HepG2 (cell line): ENCODE measurements at regions not wholly inside any gene's neighbourhood (a gene's known extent, or its start where the extent isn't known, plus 50 kb on each side); places are given as distances from the start of the nearest gene placed in this dataset.

ENCODE experiments used
- AGO1 ChIP-seq: fragments of 200-400 bp; formaldehyde crosslinking; IDR thresholded peaks from 2 replicates; pipeline ENCODE4 v1.6.1; 2017; ENCODE audit warnings: mild to moderate bottlenecking, low read depth, low read length, moderate library complexity; ENCODE audit not compliant: poor library complexity, severe bottlenecking
- FLYWCH1 ChIP-seq: sonication (generic); formaldehyde crosslinking; IDR thresholded peaks from 2 replicates; pipeline ENCODE4 v1.8.1; 2023; ENCODE audit warnings: mild to moderate bottlenecking, missing genetic modification reagents
- FOXO1 ChIP-seq: sonication (generic); formaldehyde crosslinking; IDR thresholded peaks from 2 replicates; pipeline ENCODE4 v1.4.0; 2020; ENCODE audit warnings: missing genetic modification reagents
- HNF1B ChIP-seq: sonication (generic); formaldehyde crosslinking; IDR thresholded peaks from 2 replicates; pipeline ENCODE4 v1.5.1; 2020; ENCODE audit warnings: mild to moderate bottlenecking, moderate library complexity, missing genetic modification reagents
- IKZF5 ChIP-seq: IDR thresholded peaks from 2 replicates; pipeline ENCODE4 v1.6.1; 2018; ENCODE audit warnings: missing genetic modification reagents, mild to moderate bottlenecking, missing compliant biosample characterization
- KAT7 ChIP-seq: IDR thresholded peaks from 2 replicates; pipeline ENCODE4 v1.6.1; 2018; ENCODE audit warnings: borderline replicate concordance, missing compliant biosample characterization
- KIAA2018 ChIP-seq: sonication (generic); formaldehyde crosslinking; IDR thresholded peaks from 2 replicates; pipeline ENCODE4 v1.5.0; 2020; ENCODE audit warnings: mild to moderate bottlenecking, missing genetic modification reagents, borderline replicate concordance
- MZF1 ChIP-seq: sonication (generic); formaldehyde crosslinking; IDR thresholded peaks from 2 replicates; pipeline ENCODE4 v1.8.1; 2023; ENCODE audit warnings: mild to moderate bottlenecking, missing genetic modification reagents, borderline replicate concordance
- PAWR ChIP-seq: sonication (generic); formaldehyde crosslinking; IDR thresholded peaks from 2 replicates; pipeline ENCODE4 v1.4.0; 2020; ENCODE audit warnings: missing genetic modification reagents, mild to moderate bottlenecking, borderline replicate concordance
- SMAD1 ChIP-seq: sonication (generic); formaldehyde crosslinking; IDR thresholded peaks from 2 replicates; pipeline ENCODE4 v1.4.0; 2020; ENCODE audit warnings: missing genetic modification reagents, low read depth, mild to moderate bottlenecking, borderline replicate concordance
- ZNF225 ChIP-seq: sonication (generic); formaldehyde crosslinking; IDR thresholded peaks from 2 replicates; pipeline ENCODE4 v1.4.0; 2020; ENCODE audit warnings: mild to moderate bottlenecking, missing genetic modification reagents
- ZNF251 ChIP-seq: sonication (generic); formaldehyde crosslinking; IDR thresholded peaks from 2 replicates; pipeline ENCODE4 v1.9.0; 2021; ENCODE audit warnings: mild to moderate bottlenecking, missing genetic modification reagents
- ZNF292 ChIP-seq: sonication (generic); formaldehyde crosslinking; IDR thresholded peaks from 2 replicates; pipeline ENCODE4 v1.8.1; 2022; ENCODE audit warnings: mild to moderate bottlenecking, low read depth, missing genetic modification reagents, borderline replicate concordance
- ZNF350 ChIP-seq: sonication (generic); formaldehyde crosslinking; IDR thresholded peaks from 2 replicates; pipeline ENCODE4 v1.4.0; 2020; ENCODE audit warnings: mild to moderate bottlenecking, low read depth, missing genetic modification reagents, borderline replicate concordance

GRCh38 chr16:81181013-81181720, 57.3 kb upstream of the BCO1 start (continued):
- no peak for TF ChIP-seq KIAA2018 (CRISPR knock-in tag)
- peak; percentile 24; the same call in 1 of the 2 replicates for TF ChIP-seq ZNF292 (CRISPR knock-in tag)
- TF ChIP-seq ZNF350 (CRISPR knock-in tag), result no peak; the same call in 1 of the 2 replicates
- TF ChIP-seq IKZF5 (CRISPR knock-in tag), result peak; percentile 52; the same call in 1 of the 2 replicates
- TF ChIP-seq AGO1, result no peak
- TF ChIP-seq ZNF225, result no peak
- TF ChIP-seq PAWR (CRISPR knock-in tag), result no peak
- no peak for TF ChIP-seq SMAD1
- no peak for TF ChIP-seq FLYWCH1
- TF ChIP-seq FOXO1 (CRISPR knock-in tag), result peak; percentile 10; the same call in 1 of the 2 replicates
- no peak for TF ChIP-seq MZF1
- no peak for TF ChIP-seq ZNF251
- no peak; the same call in 1 of the 2 replicates for TF ChIP-seq KAT7
- 0 out of 2 replicates have a peak, but pooled peaks have one; percentile 14 for TF ChIP-seq HNF1B (CRISPR knock-in tag)
